ENCODE measurements at regions not wholly inside any gene's neighbourhood (a gene's known extent, or its start where the extent isn't known, plus 50 kb on each side); places are given as distances from the start of the nearest gene placed in this dataset.
A peak's percentile ranks its signal among the peaks of the same experiment; 100 is the strongest.

GRCh38 chr2:41242001-41242331 is 790.1 kb upstream of the SLC8A1 start:
- Mint-ChIP-seq H3K4me3 (ENCODE audit: unreplicated experiment) (no peak overlapping the region), H3K9me3 (ENCODE audit: unreplicated experiment) (no peaks in the 10 kb centered on the region), H3K36me3 (ENCODE audit: insufficient read depth, unreplicated experiment) (no peaks in the 10 kb centered on the region), H3K4me1 (ENCODE audit: low read depth, unreplicated experiment) (no peaks in the 10 kb centered on the region), H3K27ac (ENCODE audit: unreplicated experiment) (no peak overlapping the region), H3K27me3 (ENCODE audit: insufficient read depth, unreplicated experiment) (peaks cover 14% of the 10 kb centered on the region)
- no peak for DNase-seq
- no peak overlapping the region for H3K4me3 ChIP-seq (ENCODE audit: low read depth, low read length)
- CTCF ChIA-PET: no interaction called here
- no peaks in the 10 kb centered on the region for H3K27me3 ChIP-seq (replicated peaks; ENCODE audit: control insufficient read depth, insufficient read depth, low read length)
- no peaks in the 10 kb centered on the region for H3K4me1 ChIP-seq
- no TSS peak for BruUV-seq (replicated peaks)
- no peaks in the 10 kb centered on the region for H3K36me3 ChIP-seq (ENCODE audit: control insufficient read depth, insufficient read depth, low read length)
- no peak for TF ChIP-seq CTCF (IDR thresholded peaks at IDR 0.05; ENCODE audit: insufficient read depth in 1 of 2, low read depth in 1 of 2, low read length in 1 of 2, severe bottlenecking in 1 of 2, unreplicated experiment in 1 of 2)
- POLR2A ChIA-PET: no interaction called here
- intact Hi-C loops (cut with micrococcal nuclease; ENCODE audit: unreplicated experiment): no loop called here
- H3K9me3 ChIP-seq: no peaks in the 10 kb centered on the region

- POLR2A ChIA-PET: no interaction called here
- DNase-seq: no peak
- Histone ChIP-seq H3K27me3 (replicated peaks; ENCODE audit: control insufficient read depth, insufficient read depth, low read length) (no peaks in the 10 kb centered on the region; the same call in 1 of the 2 replicates), H3K36me3 (ENCODE audit: control insufficient read depth, insufficient read depth, low read length) (no peaks in the 10 kb centered on the region), H3K9me3 (no peaks in the 10 kb centered on the region), H3K4me1 (no peaks in the 10 kb centered on the region), H3K4me3 (ENCODE audit: low read depth, low read length) (no peak overlapping the region)
- H3K9me3 Mint-ChIP-seq (ENCODE audit: unreplicated experiment): no peaks in the 10 kb centered on the region
- TF ChIP-seq CTCF (IDR thresholded peaks at IDR 0.05; ENCODE audit: insufficient read depth in 1 of 2, low read depth in 1 of 2, low read length in 1 of 2, severe bottlenecking in 1 of 2, unreplicated experiment in 1 of 2): no peak
- no TSS peak for BruUV-seq (replicated peaks)
- H3K27ac Mint-ChIP-seq (ENCODE audit: unreplicated experiment): no peak overlapping the region
- no peaks in the 10 kb centered on the region for H3K4me1 Mint-ChIP-seq (ENCODE audit: low read depth, unreplicated experiment)
- CTCF ChIA-PET: no interaction called here
- no peak overlapping the region for H3K4me3 Mint-ChIP-seq (ENCODE audit: unreplicated experiment)
- intact Hi-C loops (cut with micrococcal nuclease; ENCODE audit: unreplicated experiment): no loop called here
- H3K27me3 Mint-ChIP-seq (ENCODE audit: insufficient read depth, unreplicated experiment): no peaks in the 10 kb centered on the region
- H3K36me3 Mint-ChIP-seq (ENCODE audit: insufficient read depth, unreplicated experiment): no peaks in the 10 kb centered on the region
Measured at GRCh38 chr2:41267929-41268659, 779.7 kb upstream of the PKDCC start.

GRCh38 chr2:41283079-41283775 is 764.6 kb upstream of the PKDCC start:
- no peak overlapping the region for H3K4me3 Mint-ChIP-seq (ENCODE audit: unreplicated experiment)
- intact Hi-C loops (cut with micrococcal nuclease; ENCODE audit: unreplicated experiment): loop anchor here (1.0 kb wide), 3 partner anchors 250 to 439 kb away; no protein-coding TSS in a partner anchor
- ChIA-PET POLR2A (no interaction called here), CTCF (interaction anchor here (0.7 to 1.1 kb wide), 2 partner anchors 206 to 327 kb away, joined by 3 read pairs; no protein-coding TSS in a partner anchor)
- no TSS peak for BruUV-seq (replicated peaks)
- no peak overlapping the region for H3K27ac Mint-ChIP-seq (ENCODE audit: unreplicated experiment)
- Histone ChIP-seq H3K27me3 (replicated peaks; ENCODE audit: control insufficient read depth, insufficient read depth, low read length) (no peaks in the 10 kb centered on the region), H3K9me3 (0 out of 2 replicates have a peak, but pooled peaks cover under 1% of the 10 kb centered on the region), H3K36me3 (ENCODE audit: control insufficient read depth, insufficient read depth, low read length) (no peaks in the 10 kb centered on the region), H3K4me3 (ENCODE audit: low read depth, low read length) (no peak overlapping the region), H3K4me1 (no peaks in the 10 kb centered on the region)
- H3K9me3 Mint-ChIP-seq (ENCODE audit: unreplicated experiment): no peaks in the 10 kb centered on the region
- no peaks in the 10 kb centered on the region for H3K4me1 Mint-ChIP-seq (ENCODE audit: low read depth, unreplicated experiment)
- no peaks in the 10 kb centered on the region for H3K36me3 Mint-ChIP-seq (ENCODE audit: insufficient read depth, unreplicated experiment)
- DNase-seq: peak in 1 of 2 experiments; percentile 3
- H3K27me3 Mint-ChIP-seq (ENCODE audit: insufficient read depth, unreplicated experiment): no peaks in the 10 kb centered on the region
- peak in 1 of 2 experiments; percentile 28 for TF ChIP-seq CTCF (IDR thresholded peaks at IDR 0.05; ENCODE audit: insufficient read depth in 1 of 2, low read depth in 1 of 2, low read length in 1 of 2, severe bottlenecking in 1 of 2, unreplicated experiment in 1 of 2)
